Neural progenitor cell (in vitro differentiated cells): ENCODE measurements at regions not wholly inside any gene's neighbourhood (a gene's known extent, or its start where the extent isn't known, plus 50 kb on each side); places are given as distances from the start of the nearest gene placed in this dataset.

Source experiments
- EZH2 ChIP-seq: fragments of 200-600 bp; sonication (generic); IDR thresholded peaks from 2 replicates; pipeline ENCODE4 v1.6.1; 2017; ENCODE audit warnings: antibody characterized with exemption, mild to moderate bottlenecking, moderate library complexity
- EZH2phosphoT487 ChIP-seq: fragments of 200-600 bp; sonication (generic); IDR thresholded peaks from 2 replicates; pipeline ENCODE4 v1.6.1; 2017; ENCODE audit warnings: antibody characterized with exemption
- TF ChIP-seq, protein P1 (sequence below): fragments of 200-600 bp; sonication (generic); IDR thresholded peaks from 2 replicates; pipeline ENCODE4 v1.5.1; 2017; ENCODE audit warnings: antibody characterized with exemption, mild to moderate bottlenecking

DNA sequence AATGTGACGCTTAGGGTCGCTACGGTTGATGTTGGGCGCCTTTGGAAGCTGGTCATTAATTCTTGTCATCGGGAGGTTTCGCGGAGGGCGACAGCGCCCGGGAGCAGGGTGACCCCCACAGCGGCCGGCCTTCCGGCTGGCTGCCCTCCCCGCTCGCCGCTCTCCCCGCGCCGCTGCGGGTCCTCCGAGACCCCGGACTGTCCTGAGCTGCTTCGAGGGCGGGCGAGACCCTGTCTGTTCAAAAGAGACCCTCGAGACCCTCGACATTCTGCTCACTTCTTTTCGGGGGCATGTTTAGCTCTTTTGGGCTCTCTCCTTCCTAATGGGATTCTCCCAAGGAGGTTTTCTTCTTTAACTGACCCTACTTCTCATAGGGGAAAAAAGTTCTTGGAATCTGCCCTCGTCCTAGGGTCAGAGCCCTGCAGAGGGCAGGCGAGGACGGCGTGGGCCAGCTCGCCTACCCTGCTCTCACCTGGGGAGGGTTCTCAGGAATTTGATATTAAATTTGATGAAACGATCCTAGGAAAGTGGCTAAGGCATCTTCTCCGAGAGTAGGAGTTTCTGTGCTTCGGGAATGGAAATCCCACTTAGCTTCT, 257.0 kb downstream of the OTUD1 start:
- TF ChIP-seq, protein P1, sequence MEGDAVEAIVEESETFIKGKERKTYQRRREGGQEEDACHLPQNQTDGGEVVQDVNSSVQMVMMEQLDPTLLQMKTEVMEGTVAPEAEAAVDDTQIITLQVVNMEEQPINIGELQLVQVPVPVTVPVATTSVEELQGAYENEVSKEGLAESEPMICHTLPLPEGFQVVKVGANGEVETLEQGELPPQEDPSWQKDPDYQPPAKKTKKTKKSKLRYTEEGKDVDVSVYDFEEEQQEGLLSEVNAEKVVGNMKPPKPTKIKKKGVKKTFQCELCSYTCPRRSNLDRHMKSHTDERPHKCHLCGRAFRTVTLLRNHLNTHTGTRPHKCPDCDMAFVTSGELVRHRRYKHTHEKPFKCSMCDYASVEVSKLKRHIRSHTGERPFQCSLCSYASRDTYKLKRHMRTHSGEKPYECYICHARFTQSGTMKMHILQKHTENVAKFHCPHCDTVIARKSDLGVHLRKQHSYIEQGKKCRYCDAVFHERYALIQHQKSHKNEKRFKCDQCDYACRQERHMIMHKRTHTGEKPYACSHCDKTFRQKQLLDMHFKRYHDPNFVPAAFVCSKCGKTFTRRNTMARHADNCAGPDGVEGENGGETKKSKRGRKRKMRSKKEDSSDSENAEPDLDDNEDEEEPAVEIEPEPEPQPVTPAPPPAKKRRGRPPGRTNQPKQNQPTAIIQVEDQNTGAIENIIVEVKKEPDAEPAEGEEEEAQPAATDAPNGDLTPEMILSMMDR, result peak; percentile 47
- peak; percentile 55 for TF ChIP-seq EZH2
- TF ChIP-seq EZH2phosphoT487, result peak; percentile 21
